H1 (cell line): ENCODE measurements at regions not wholly inside any gene's neighbourhood (a gene's known extent, or its start where the extent isn't known, plus 50 kb on each side); places are given as distances from the start of the nearest gene placed in this dataset.

Source experiments
- CTCF ChIA-PET: fragments of 300-600 bp; sonication (Branson Sonifier 250); formaldehyde crosslinking; loops from one replicate; lab custom pipeline; 2021; ENCODE audit not compliant: partially characterized antibody; lab: Charles Lee
- POLR2A ChIA-PET: fragments of 300-600 bp; sonication (Branson Sonifier 250); formaldehyde crosslinking; loops from one replicate; lab custom pipeline; 2021; ENCODE audit warnings: inconsistent platforms; ENCODE audit not compliant: partially characterized antibody; lab: Charles Lee
- DNase-seq, 2 experiments: peaks; one replicate each; pipeline versions ENCODE4 v3.0.0 to v3.0.0-alpha.2; 2010 to 2022; ENCODE audit warnings: low spot score in 2 of 2, low read depth in 1 of 2, mixed read lengths in 1 of 2
- FAIRE-seq: peaks from 2 replicates; lab custom pipeline; 2011; peaks lifted over from hg19 to GRCh38; lab: Jason Lieb, UNC
- H2AFZ ChIP-seq: 2 replicates; pipeline ENCODE4 v1.8.1; 2012; ENCODE audit warnings: low read length, inconsistent platforms
- H2AK5ac ChIP-seq: 2 replicates; pipeline ENCODE4 v1.6.1; 2013; ENCODE audit warnings: low read depth, low read length
- H2BK120ac ChIP-seq: replicated peaks from 2 replicates; pipeline ENCODE3; 2013; ENCODE audit warnings: low read depth, low read length, inconsistent platforms
- H2BK12ac ChIP-seq: 2 replicates; pipeline ENCODE4 v1.6.1; 2013; ENCODE audit warnings: low read depth, low read length
- H2BK15ac ChIP-seq: 2 replicates; pipeline ENCODE4 v1.6.1; 2013; ENCODE audit warnings: low read length
- H2BK20ac ChIP-seq: 2 replicates; pipeline ENCODE4 v1.6.1; 2013; ENCODE audit warnings: low read length
- H2BK5ac ChIP-seq: 2 replicates; pipeline ENCODE4 v1.6.1; 2013; ENCODE audit warnings: low read depth, low read length
- H3K14ac ChIP-seq: 2 replicates; pipeline ENCODE4 v1.6.1; 2013; ENCODE audit warnings: inconsistent platforms; ENCODE audit not compliant: insufficient read length
- H3K18ac ChIP-seq: 2 replicates; pipeline ENCODE4 v1.6.1; 2013; ENCODE audit warnings: low read length; ENCODE audit errors: extremely low read depth
- H3K23ac ChIP-seq: 2 replicates; pipeline ENCODE4 v1.6.1; 2013; ENCODE audit warnings: inconsistent platforms; ENCODE audit not compliant: insufficient read length
- H3K23me2 ChIP-seq: 2 replicates; pipeline ENCODE4 v1.6.1; 2013; ENCODE audit warnings: low read depth, low read length
- H3K27ac ChIP-seq: 2 replicates; pipeline ENCODE4 v1.6.1; 2011; ENCODE audit warnings: low read depth, low read length, inconsistent platforms
- H3K27me3 ChIP-seq, 4 experiments: replicated peaks in 1 of 4; 1 replicate in 1 of 4; 2 replicates in 3 of 4; pipeline versions ENCODE4 v1.6.1 to v1.8.1; 2011 to 2013; ENCODE audit warnings: low read length in 3 of 4, mild to moderate bottlenecking in 3 of 4, inconsistent platforms in 2 of 4, mixed read lengths in 2 of 4, moderate library complexity in 1 of 4; ENCODE audit not compliant: control insufficient read depth in 3 of 4, insufficient read depth in 3 of 4; ENCODE audit errors: extremely low read depth in 1 of 4
- H3K36me3 ChIP-seq, 4 experiments: 2 replicates each; pipeline versions ENCODE4 v1.6.1 to v1.8.1; 2011 to 2013; ENCODE audit warnings: mild to moderate bottlenecking in 4 of 4, low read length in 3 of 4, moderate library complexity in 2 of 4, control low read depth in 1 of 4, inconsistent platforms in 1 of 4; ENCODE audit not compliant: insufficient read depth in 4 of 4, control insufficient read depth in 2 of 4
- H3K4ac ChIP-seq: replicated peaks from 2 replicates; pipeline ENCODE3; 2013; ENCODE audit warnings: low read length, low read depth, mixed read lengths, inconsistent platforms; ENCODE audit not compliant: insufficient read length
- H3K4me1 ChIP-seq, 4 experiments: replicated peaks in 1 of 4; 1 replicate in 1 of 4; 2 replicates in 3 of 4; pipeline versions ENCODE4 v1.6.1 to v1.8.1; 2011 to 2013; ENCODE audit warnings: low read length in 3 of 4, inconsistent platforms in 2 of 4, mixed read lengths in 1 of 4; ENCODE audit not compliant: insufficient read depth in 4 of 4, control insufficient read depth in 3 of 4
- H3K4me2 ChIP-seq, 2 experiments: 2 replicates each; pipeline versions ENCODE4 v1.6.1 to v1.8.1; 2011 to 2013; ENCODE audit warnings: low read depth in 2 of 2, low read length in 2 of 2, control low read depth in 1 of 2, inconsistent platforms in 1 of 2, mild to moderate bottlenecking in 1 of 2; ENCODE audit not compliant: insufficient read depth in 1 of 2
- H3K4me3 ChIP-seq, 4 experiments: fragments of 200-600, 300-600 bp in 1 of 4; sonication (generic), shearing (Covaris generic), sonication (Bioruptor Twin) in 1 of 4; 2 replicates each; pipeline versions ENCODE4 v1.5.1 to v1.8.1; 2011 to 2016; ENCODE audit warnings: low read length in 4 of 4, low read depth in 3 of 4, control low read depth in 2 of 4, inconsistent platforms in 2 of 4, mild to moderate bottlenecking in 2 of 4, mixed read lengths in 1 of 4, moderate library complexity in 1 of 4; ENCODE audit not compliant: insufficient read depth in 2 of 4; ENCODE audit errors: extremely low read depth in 1 of 4
- H3K56ac ChIP-seq: replicated peaks from 2 replicates; pipeline ENCODE3; 2013; ENCODE audit warnings: low read depth, mild to moderate bottlenecking, mixed read lengths, low read length, inconsistent platforms; ENCODE audit not compliant: insufficient read length
- H3K79me1 ChIP-seq: 2 replicates; pipeline ENCODE4 v1.6.1; 2013; ENCODE audit warnings: low read depth, low read length, control low read depth
- H3K79me2 ChIP-seq, 2 experiments: 2 replicates each; pipeline versions ENCODE4 v1.6.1 to v1.8.1; 2012 to 2013; ENCODE audit warnings: low read length in 2 of 2, mild to moderate bottlenecking in 2 of 2, inconsistent platforms in 1 of 2; ENCODE audit not compliant: insufficient read depth in 2 of 2, control insufficient read depth in 1 of 2
- H3K9ac ChIP-seq, 4 experiments: replicated peaks in 1 of 4; 1 replicate in 1 of 4; 2 replicates in 3 of 4; pipeline versions ENCODE4 v1.6.1 to v1.8.1; 2011 to 2013; ENCODE audit warnings: low read depth in 3 of 4, low read length in 3 of 4, control low read depth in 2 of 4, mild to moderate bottlenecking in 2 of 4, moderate library complexity in 2 of 4, inconsistent platforms in 1 of 4; ENCODE audit errors: extremely low read depth in 1 of 4
- H3K9me3 ChIP-seq, 2 experiments: 2 replicates each; pipeline versions ENCODE4 v1.6.1 to v1.8.1; 2012 to 2013; ENCODE audit warnings: mild to moderate bottlenecking in 2 of 2, moderate library complexity in 2 of 2, control low read depth in 1 of 2, inconsistent platforms in 1 of 2, low read depth in 1 of 2, low read length in 1 of 2, mixed read lengths in 1 of 2; ENCODE audit not compliant: insufficient read depth in 2 of 2
- H4K20me1 ChIP-seq, 2 experiments: replicated peaks in 1 of 2; 2 replicates each; pipeline versions ENCODE3 to v1.8.1; 2011 to 2013; ENCODE audit warnings: inconsistent platforms in 2 of 2, low read length in 2 of 2, mild to moderate bottlenecking in 1 of 2; ENCODE audit not compliant: insufficient read depth in 2 of 2, control insufficient read depth in 1 of 2
- H4K5ac ChIP-seq: 2 replicates; pipeline ENCODE4 v1.6.1; 2013; ENCODE audit warnings: low read length, low read depth, mixed read lengths, inconsistent platforms; ENCODE audit not compliant: insufficient read length
- H4K8ac ChIP-seq: 2 replicates; pipeline ENCODE4 v1.8.0; 2013; ENCODE audit warnings: mild to moderate bottlenecking, moderate library complexity, low read length, inconsistent platforms; ENCODE audit not compliant: insufficient read depth; ENCODE audit errors: extremely low read depth
- H4K91ac ChIP-seq: replicated peaks from 2 replicates; pipeline ENCODE3; 2013; ENCODE audit warnings: low read length, mixed read lengths, inconsistent platforms; ENCODE audit not compliant: insufficient read length
- TBP ChIP-seq: IDR thresholded peaks from 2 replicates; pipeline ENCODE4 v1.6.1; 2011; ENCODE audit warnings: low read depth, low read length, improper control_type of control experiment
- WGBS, 2 experiments: shearing (Covaris generic) in 1 of 2; methylation state at CpG; one replicate each; pipeline versions ENCODE4 v1.1.6 to v1.1.7; 2013 to 2015; ENCODE audit warnings: low lambda C conversion rate in 2 of 2, mixed read lengths in 2 of 2, inconsistent platforms in 1 of 2, low coverage in 1 of 2, missing lambda C conversion rate in 1 of 2; ENCODE audit not compliant: insufficient replicate concordance in 2 of 2, insufficient coverage in 1 of 2, insufficient read length in 1 of 2; ENCODE audit errors: extremely low coverage in 1 of 2, missing lambda C conversion rate in 1 of 2; 5-methylcytosine and 5-hydroxymethylcytosine counted together

GRCh38 chr3:153706706-153707105 is 414.5 kb upstream of the ARHGEF26 start:
- Histone ChIP-seq H3K14ac (no peak overlapping the region), H4K8ac (no peak overlapping the region), H3K27me3 (no peaks in the 10 kb centered on the region), H3K4me3 (no peak overlapping the region), H2BK120ac (no peak overlapping the region), H3K36me3 (no peaks in the 10 kb centered on the region), H3K56ac (no peak overlapping the region), H3K23me2 (no peaks in the 10 kb centered on the region), H2BK5ac (no peak overlapping the region), H3K18ac (no peak overlapping the region), H3K9me3 (no peaks in the 10 kb centered on the region), H2BK15ac (no peak overlapping the region), H2BK20ac (no peak overlapping the region), H3K27ac (no peak overlapping the region), H3K79me2 (no peaks in the 10 kb centered on the region), H4K91ac (no peak overlapping the region), H2BK12ac (no peak overlapping the region), H3K4ac (no peak overlapping the region), H3K4me1 (peaks cover 0 to 12% (median 4%) of the 10 kb centered on the region in 4 experiments; a peak in 3 of 7 replicates), H4K5ac (no peak overlapping the region), H3K9ac (no peak overlapping the region), H2AFZ (no peak overlapping the region), H3K79me1 (no peaks in the 10 kb centered on the region), H2AK5ac (no peak overlapping the region), H4K20me1 (no peaks in the 10 kb centered on the region), H3K4me2 (no peak overlapping the region), H3K23ac (no peak overlapping the region)
- DNase-seq (no peak), FAIRE-seq (peak; percentile 81)
- ChIA-PET POLR2A (no interaction called here), CTCF (no interaction called here)
- no peak for TF ChIP-seq TBP
- WGBS, 2 experiments, result 50% methylated on average over 1 of the region's 1 CpG; no CpG with 5 or more reads in 1 of the 2 experiments
